Left lung (tissue), 4 donors: ENCODE measurements at regions not wholly inside any gene's neighbourhood (a gene's known extent, or its start where the extent isn't known, plus 50 kb on each side); places are given as distances from the start of the nearest gene placed in this dataset.
"Not testable (repeated sequence)": the region's sequence is repeated elsewhere in the genome, so short reads cannot be mapped to it uniquely, and the experiment has no call there.

Experiments used
- ATAC-seq: fragments of 200-7000 bp; cut with Tn5 transposase; one replicate; pipeline ENCODE4 v1.9.1; 2020; ENCODE audit warnings: moderate library complexity
- DNase-seq, 4 donors: peaks; one replicate each; pipeline ENCODE4 v3.0.0-alpha.2; 2013 to 2020
- H3K27ac ChIP-seq, 2 donors: fragments of 200-600 bp; sonication (generic) in 1 of 2; one replicate each; pipeline versions ENCODE4 v1.5.0 to v1.8.0; 2020 to 2021
- H3K27me3 ChIP-seq, 2 donors: fragments of 200-600 bp; sonication (generic) in 1 of 2; one replicate each; pipeline versions ENCODE4 v1.5.0 to v1.8.0; 2020 to 2021
- H3K36me3 ChIP-seq, 2 donors: fragments of 200-600 bp; sonication (generic) in 1 of 2; one replicate each; pipeline versions ENCODE4 v1.5.0 to v1.8.0; 2020 to 2021
- H3K4me1 ChIP-seq, 2 donors: fragments of 200-600 bp; one replicate each; pipeline ENCODE4 v1.8.0; 2021
- H3K4me3 ChIP-seq, 2 donors: fragments of 200-600 bp; sonication (generic) in 1 of 2; one replicate each; pipeline versions ENCODE4 v1.5.0 to v1.8.0; 2020 to 2021; ENCODE audit warnings: mild to moderate bottlenecking in 1 of 2
- H3K9me3 ChIP-seq, 2 donors: fragments of 200-600 bp; sonication (generic) in 1 of 2; one replicate each; pipeline versions ENCODE4 v1.5.0 to v1.8.0; 2020 to 2021
- CTCF ChIP-seq, 2 donors: fragments of 200-600 bp; sonication (generic) in 1 of 2; IDR thresholded peaks; one replicate each; pipeline versions ENCODE4 v1.5.0 to v1.8.0; 2021; ENCODE audit warnings: antibody characterized with exemption in 2 of 2
- intact Hi-C, 2 donors: fragments of 100-400 bp; cut with DNase I; formaldehyde crosslinking; loops; one replicate each; pipeline versions ENCODE4 v1.11.2 to v1.14.2; 2022
- donor health status: DM: no; HTN: yes; CAD: no.
- donor health status: DM: no; HTN: no; CAD: no.

- Histone ChIP-seq H3K27me3 (no peaks in the 10 kb centered on the region), H3K27ac (no peak overlapping the region), H3K36me3 (no peaks in the 10 kb centered on the region), H3K4me3 (no peak overlapping the region), H3K9me3 (no peaks in the 10 kb centered on the region), H3K4me1 (peaks cover 0 to 3% of the 10 kb centered on the region in 2 donors)
- ATAC-seq: peak; percentile 59
- no peak for TF ChIP-seq CTCF (IDR thresholded peaks at IDR 0.05)
- intact Hi-C loops: no loop called here
- DNase-seq: peak in 1 of 4 donors; percentile 38
Observed at GRCh38 chr1:182229921-182230491, 161.6 kb downstream of the GLUL start.

- H3K27me3 ChIP-seq: no peaks in the 10 kb centered on the region
- TF ChIP-seq CTCF (IDR thresholded peaks at IDR 0.05): no peak
- no peak for DNase-seq
- H3K36me3 ChIP-seq: no peaks in the 10 kb centered on the region
- H3K9me3 ChIP-seq: no peaks in the 10 kb centered on the region
- no peaks in the 10 kb centered on the region for H3K4me1 ChIP-seq
- intact Hi-C loops: no loop called here
- ATAC-seq: no peak
- H3K4me3 ChIP-seq: no peak overlapping the region
- no peak overlapping the region for H3K27ac ChIP-seq
Observed at GRCh38 chr1:182229451-182229850, 162.1 kb downstream of the GLUL start.

- intact Hi-C loops: no loop called here
- peak overlapping the region in 1 of 2 donors; percentile 13 for H3K27ac ChIP-seq
- ATAC-seq: peak; percentile 53
Observed at GRCh38 chr1:182227864-182228547, 163.6 kb downstream of the GLUL start.

GRCh38 chr1:182226618-182227017 lies 165.0 kb downstream of the GLUL start:
- intact Hi-C loops: no loop called here
- no peak for TF ChIP-seq CTCF (IDR thresholded peaks at IDR 0.05)
- no peaks in the 10 kb centered on the region for H3K27me3 ChIP-seq
- no peak overlapping the region for H3K4me3 ChIP-seq
- DNase-seq: no peak
- ATAC-seq: no peak
- H3K27ac ChIP-seq: no peak overlapping the region
- no peaks in the 10 kb centered on the region for H3K36me3 ChIP-seq
- peaks cover 0 to 6% of the 10 kb centered on the region in 2 donors for H3K9me3 ChIP-seq
- no peaks in the 10 kb centered on the region for H3K4me1 ChIP-seq

More at GRCh38 chr1:182227864-182228547, 163.6 kb downstream of the GLUL start:
- Histone ChIP-seq H3K36me3 (no peaks in the 10 kb centered on the region), H3K27me3 (no peaks in the 10 kb centered on the region), H3K4me1 (no peaks in the 10 kb centered on the region), H3K9me3 (no peaks in the 10 kb centered on the region), H3K4me3 (no peak overlapping the region)
- peak in 1 of 4 donors; percentile 45 for DNase-seq
- no peak for TF ChIP-seq CTCF (IDR thresholded peaks at IDR 0.05)

GRCh38 chr1:182225755-182226154 lies 164.2 kb upstream of the ZNF648 start:
- H3K27me3 ChIP-seq, intact Hi-C loops, H3K9me3 ChIP-seq, H3K4me1 ChIP-seq, DNase-seq, ATAC-seq, H3K4me3 ChIP-seq, H3K27ac ChIP-seq, H3K36me3 ChIP-seq: not testable (repeated sequence)

GRCh38 chr1:182221990-182222389 lies 160.5 kb upstream of the ZNF648 start:
- H3K27ac ChIP-seq, H3K36me3 ChIP-seq, H3K9me3 ChIP-seq, H3K27me3 ChIP-seq, H3K4me1 ChIP-seq, H3K4me3 ChIP-seq, intact Hi-C loops, DNase-seq, ATAC-seq: not testable (repeated sequence)

GRCh38 chr1:182221367-182221766 lies 159.9 kb upstream of the ZNF648 start:
- H3K4me3 ChIP-seq, H3K27ac ChIP-seq, DNase-seq, H3K9me3 ChIP-seq, intact Hi-C loops, ATAC-seq, H3K4me1 ChIP-seq, H3K36me3 ChIP-seq, H3K27me3 ChIP-seq: not testable (repeated sequence)
